GM21717 (cell line): ENCODE measurements at regions not wholly inside any gene's neighbourhood (a gene's known extent, or its start where the extent isn't known, plus 50 kb on each side); places are given as distances from the start of the nearest gene placed in this dataset.
A peak's percentile ranks its signal among the peaks of the same experiment; 100 is the strongest.

Experiments used
- ATAC-seq: cut with Tn5 transposase; IDR thresholded peaks from one replicate; pipeline ENCODE4 v1.9.1; 2021; ENCODE audit warnings: mild to moderate bottlenecking, moderate library complexity; ENCODE audit not compliant: unreplicated experiment

GRCh38 chr5:153088538-153088937, 401.9 kb upstream of the GRIA1 start:
- no peak for ATAC-seq

GRCh38 chr5:153094333-153094732, 396.1 kb upstream of the GRIA1 start:
- no peak for ATAC-seq

- no peak for ATAC-seq
Observed at GRCh38 chr5:153096381-153096780, 394.1 kb upstream of the GRIA1 start.

- no peak for ATAC-seq
Observed at GRCh38 chr5:153099328-153099727, 391.1 kb upstream of the GRIA1 start.

- ATAC-seq = no peak
Observed at GRCh38 chr5:153101235-153102180, 389.0 kb upstream of the GRIA1 start.

GRCh38 chr5:153116916-153117315, 373.6 kb upstream of the GRIA1 start:
- ATAC-seq = no peak

GRCh38 chr5:153118018-153118417, 372.5 kb upstream of the GRIA1 start:
- no peak for ATAC-seq

- no peak for ATAC-seq
Observed at GRCh38 chr5:153122403-153122802, 368.1 kb upstream of the GRIA1 start.

- no peak for ATAC-seq
Observed at GRCh38 chr5:153130296-153130695, 360.2 kb upstream of the GRIA1 start.

GRCh38 chr5:153135411-153135810, 355.1 kb upstream of the GRIA1 start:
- ATAC-seq = no peak

- ATAC-seq = no peak
Observed at GRCh38 chr5:153136910-153137614, 353.4 kb upstream of the GRIA1 start.

GRCh38 chr5:153147891-153148623, 342.4 kb upstream of the GRIA1 start:
- peak; percentile 64 for ATAC-seq

- ATAC-seq = no peak
Observed at GRCh38 chr5:153148624-153148976, 341.9 kb upstream of the GRIA1 start.

GRCh38 chr5:153151558-153151957, 338.9 kb upstream of the GRIA1 start:
- ATAC-seq = no peak

- ATAC-seq = no peak
Observed at GRCh38 chr5:153153086-153153485, 337.4 kb upstream of the GRIA1 start.

GRCh38 chr5:153157156-153157555, 333.3 kb upstream of the GRIA1 start:
- no peak for ATAC-seq

- ATAC-seq = no peak
Observed at GRCh38 chr5:153158608-153159007, 331.9 kb upstream of the GRIA1 start.

GRCh38 chr5:153159616-153160015, 330.9 kb upstream of the GRIA1 start:
- no peak for ATAC-seq

GRCh38 chr5:153168241-153168640, 322.2 kb upstream of the GRIA1 start:
- ATAC-seq = no peak

GRCh38 chr5:153187503-153187902, 303.0 kb upstream of the GRIA1 start:
- no peak for ATAC-seq

- ATAC-seq = no peak
Observed at GRCh38 chr5:153206361-153206760, 284.1 kb upstream of the GRIA1 start.
